IPS-NIHi7 (cell line): ENCODE measurements at regions not wholly inside any gene's neighbourhood (a gene's known extent, or its start where the extent isn't known, plus 50 kb on each side); places are given as distances from the start of the nearest gene placed in this dataset.
"Not testable (repeated sequence)": the region's sequence is repeated elsewhere in the genome, so short reads cannot be mapped to it uniquely, and the experiment has no call there.

ENCODE experiments used
- DNase-seq: peaks from one replicate; pipeline ENCODE4 v3.0.0; 2012; ENCODE audit warnings: mixed read lengths; ENCODE audit errors: extremely low spot score

DNA sequence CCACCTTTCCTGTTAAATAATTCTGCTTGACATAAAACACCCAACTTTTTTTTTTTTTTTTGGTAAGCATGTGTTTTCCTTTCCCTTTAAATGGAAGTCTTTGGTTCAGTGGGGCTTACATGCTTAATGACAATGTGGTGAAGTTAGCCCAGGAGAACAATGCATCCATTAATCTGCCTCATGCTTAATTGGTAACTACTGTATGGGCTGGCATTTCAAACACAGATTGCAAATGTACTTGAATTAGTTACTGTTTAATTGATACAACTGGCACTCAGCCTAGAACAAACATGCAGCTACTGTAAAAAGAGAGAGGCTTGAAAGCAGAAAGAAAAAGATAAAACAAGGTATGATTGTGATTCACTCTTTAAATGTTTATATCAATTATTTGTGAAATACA, 483.6 kb upstream of the NOX3 start:
- no peak for DNase-seq

DNA sequence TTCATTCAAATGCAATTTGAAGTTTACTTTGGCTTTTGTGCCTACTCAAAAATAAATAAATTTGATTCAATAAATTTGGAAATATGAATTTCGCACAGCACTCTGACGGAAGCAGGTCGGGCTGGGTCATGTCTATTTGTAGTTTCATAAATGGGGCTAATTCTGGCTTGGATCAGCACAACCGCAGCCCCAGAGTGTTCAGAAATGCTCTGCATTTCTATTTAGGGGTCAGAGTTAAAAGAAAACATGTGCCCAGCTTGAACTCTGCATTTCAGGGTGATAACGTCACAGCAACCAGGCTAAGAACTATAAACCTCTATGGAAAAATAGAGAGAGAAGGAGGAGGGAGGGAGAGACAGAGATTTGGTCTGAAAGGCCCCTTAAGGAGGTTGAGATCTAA, 480.9 kb upstream of the NOX3 start:
- no peak for DNase-seq

DNA sequence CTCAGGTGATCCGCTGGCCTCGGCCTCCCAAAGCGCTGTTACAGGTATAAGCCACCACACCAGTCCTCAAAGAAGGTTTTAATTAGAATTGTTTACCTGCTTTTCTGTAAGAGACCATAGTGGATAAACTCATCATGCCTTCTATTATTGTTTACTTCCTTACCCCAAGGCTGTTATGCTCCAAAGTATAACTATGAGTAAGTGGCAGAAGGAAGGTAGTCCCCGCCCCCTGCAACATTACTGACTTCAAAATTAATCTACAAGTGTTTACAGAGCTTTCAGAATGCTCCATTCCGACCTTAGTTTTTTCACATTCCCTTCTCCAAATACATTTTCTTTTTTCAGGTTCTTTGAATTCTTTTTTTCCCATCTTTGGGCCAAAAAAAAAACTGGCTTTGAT, 480.5 kb upstream of the NOX3 start:
- no peak for DNase-seq

DNA sequence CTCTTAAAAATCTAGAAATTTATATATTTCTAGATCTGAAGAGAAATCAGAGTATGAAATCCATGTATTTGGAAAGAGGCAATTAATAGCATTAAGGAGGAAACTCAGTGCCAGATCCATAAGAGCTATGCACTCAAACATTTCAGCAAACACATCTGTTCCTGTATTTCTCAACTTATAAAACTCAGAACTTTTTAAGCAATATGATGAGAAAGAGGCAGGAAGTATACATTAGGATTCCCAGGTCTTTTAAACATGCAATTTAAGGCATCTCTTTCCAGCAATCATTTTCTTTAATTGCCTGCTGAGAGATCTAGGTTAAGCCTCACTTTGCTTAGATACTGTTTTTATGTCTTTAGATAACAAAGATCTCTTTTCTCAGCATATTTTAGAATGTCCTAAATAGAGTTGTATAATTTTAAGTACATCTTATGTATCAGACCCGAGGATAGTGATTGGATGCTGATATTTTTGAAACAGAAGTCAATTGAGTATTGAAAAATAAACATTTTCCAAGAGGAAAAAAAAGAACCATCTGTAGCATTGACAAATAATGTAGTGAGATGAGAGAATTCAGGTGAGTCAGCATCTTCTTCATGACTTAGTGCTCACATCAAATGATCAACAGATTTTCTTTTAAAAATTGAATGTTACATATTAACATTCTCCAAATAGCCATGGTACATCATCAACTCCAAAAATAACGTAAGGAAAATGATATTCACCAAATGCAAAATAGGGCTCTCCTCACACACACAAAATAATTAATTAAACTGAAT, 461.4 kb upstream of the NOX3 start:
- DNase-seq = no peak

DNA sequence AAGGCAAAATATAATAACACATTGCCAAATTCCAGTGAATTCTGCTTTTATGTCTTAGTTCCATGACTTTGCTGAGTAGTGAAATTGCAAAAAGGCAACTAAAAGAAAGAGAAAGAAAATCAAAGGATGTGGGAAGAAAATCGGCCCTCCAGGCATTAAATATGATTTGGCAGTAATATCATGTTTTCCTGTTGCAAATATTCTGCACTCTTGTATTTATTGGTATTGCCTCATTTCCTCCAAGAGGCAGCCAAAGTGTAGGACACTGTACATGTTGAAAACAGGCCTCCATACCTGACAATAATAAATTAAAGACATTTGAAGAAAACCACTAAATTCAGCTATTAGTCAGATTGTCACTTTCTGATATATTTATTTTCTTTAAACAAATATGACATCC, 460.0 kb upstream of the NOX3 start:
- DNase-seq = no peak

DNA sequence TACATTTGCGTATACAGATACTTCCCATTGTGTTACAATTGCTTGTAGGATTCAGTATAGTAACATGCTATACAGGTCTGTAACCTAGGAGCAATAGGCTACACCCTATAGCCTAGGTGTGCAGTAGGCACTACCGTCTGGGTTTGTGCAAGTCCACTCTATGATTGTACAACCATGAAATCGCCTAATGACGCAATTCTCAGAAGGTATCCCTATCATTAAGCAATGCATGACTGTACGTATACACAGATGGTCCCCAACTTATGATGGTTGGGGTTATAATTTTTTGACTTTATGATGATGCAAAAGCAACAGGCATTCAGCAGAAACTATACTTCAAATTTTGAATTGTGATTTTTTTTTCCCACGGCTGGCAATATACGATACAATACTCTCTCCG, 458.2 kb upstream of the NOX3 start:
- no peak for DNase-seq

DNA sequence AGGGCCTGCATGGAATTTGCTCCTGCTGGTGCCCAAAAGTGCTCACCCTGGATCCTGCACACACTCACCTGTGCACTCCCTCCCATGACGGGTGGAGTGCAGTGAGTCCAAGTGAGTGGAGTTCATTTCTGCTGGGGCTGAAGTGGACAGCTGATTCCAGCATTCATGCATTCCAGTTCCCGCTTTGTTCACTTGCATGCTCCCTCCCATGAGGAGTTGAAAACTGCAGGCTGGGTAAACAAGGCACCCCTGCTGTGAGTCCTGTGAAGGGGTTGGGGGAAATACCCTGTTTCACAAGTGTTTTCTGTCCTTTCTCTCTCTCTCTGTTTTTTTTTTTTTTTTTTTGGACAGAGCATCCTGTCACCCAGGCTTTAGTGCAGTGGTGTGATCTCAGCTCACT, 454.1 kb upstream of the NOX3 start:
- DNase-seq = no peak

DNA sequence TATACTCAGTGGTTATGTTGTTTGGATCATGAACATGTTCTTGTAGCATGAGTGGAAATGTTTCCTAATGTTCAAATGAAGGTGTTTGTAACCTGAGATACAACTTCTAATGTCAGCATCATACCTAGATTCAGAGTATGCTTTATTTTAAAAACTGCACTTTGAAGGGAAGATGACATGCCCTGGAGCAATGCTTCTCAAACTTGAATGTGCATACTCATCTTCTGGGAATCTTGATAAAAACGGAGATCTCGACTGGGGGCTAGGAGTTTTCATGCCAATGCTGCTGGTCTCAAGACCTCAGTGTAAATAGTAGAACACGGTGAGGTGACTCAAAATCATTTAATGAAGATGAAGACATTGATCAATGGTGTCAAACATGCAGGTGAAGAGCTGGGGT, 440.0 kb upstream of the NOX3 start:
- no peak for DNase-seq

DNA sequence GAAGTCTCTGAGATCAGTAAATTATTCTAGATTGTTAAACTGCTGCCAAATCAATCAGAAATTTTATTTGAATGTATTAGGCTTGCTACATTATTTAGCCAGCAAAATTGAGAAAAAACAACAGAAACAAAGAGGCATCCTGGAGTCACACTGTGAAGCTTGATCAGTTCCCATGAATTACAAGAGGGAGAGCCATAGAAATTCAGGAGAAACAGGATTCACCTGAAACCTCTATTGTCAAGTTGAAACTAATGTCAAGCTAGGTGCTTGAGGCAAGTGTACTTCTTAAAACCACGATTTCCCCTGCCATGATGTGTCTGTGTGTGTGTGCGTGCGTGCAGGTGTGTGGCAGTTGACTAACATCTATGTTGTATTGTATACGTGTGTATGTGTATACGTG, 439.1 kb upstream of the NOX3 start:
- DNase-seq = peak; percentile 29

DNA sequence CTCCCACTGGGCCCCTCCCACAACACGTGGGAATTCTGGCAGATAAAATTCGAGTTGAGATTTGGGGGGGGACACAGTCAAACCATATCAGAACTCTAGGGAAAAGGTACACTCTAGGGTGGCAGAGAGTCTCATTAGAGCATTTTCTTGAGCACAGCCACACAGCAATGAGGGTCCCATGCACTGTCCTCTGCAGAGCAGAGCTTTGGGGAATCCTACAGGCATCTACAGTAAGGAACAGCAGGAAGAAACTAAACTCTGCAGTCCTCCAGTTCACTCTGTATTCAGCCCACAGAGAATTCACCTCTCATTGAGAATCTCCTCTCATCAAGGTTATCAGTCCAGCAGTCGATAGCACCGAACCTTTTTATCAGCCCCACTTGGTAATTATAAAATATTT, 438.6 kb upstream of the NOX3 start:
- DNase-seq = no peak

DNA sequence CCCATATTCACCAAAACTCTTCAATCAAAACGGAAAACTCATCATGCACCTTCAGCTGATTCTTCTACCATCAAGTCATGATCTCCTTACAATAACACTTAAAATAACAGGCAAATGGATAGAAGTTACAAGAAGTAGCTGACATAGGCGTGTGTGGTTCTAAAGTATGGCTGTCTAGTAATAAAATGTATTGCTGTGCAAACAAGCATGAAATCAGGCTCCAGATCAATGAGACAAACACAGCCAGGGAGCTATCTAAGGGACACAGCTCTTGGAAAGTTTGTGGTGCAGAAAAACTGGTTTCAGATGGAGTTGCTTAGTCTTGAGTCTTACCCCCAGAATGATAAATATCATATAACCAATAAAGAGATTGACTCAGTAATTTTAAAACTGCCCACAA, 434.8 kb upstream of the NOX3 start:
- DNase-seq = no peak

DNA sequence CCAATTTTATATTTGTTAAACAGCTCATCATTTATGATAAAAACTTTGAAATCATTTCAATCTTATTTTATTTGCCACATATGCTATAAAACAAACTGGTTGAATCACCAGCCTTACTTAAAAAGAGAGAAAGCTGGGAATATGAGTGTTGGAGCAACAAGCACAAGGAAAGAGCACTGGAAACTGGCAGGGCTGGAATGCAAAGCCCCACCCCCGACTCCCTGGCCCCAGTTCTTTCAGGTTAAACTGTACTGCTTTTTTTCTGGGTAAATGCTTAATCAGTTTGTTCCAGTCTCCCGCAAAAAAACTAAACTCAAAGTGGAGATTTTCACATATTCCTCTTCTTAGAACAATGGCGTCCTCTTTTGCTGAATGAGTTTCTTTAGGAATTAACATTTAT, 433.8 kb upstream of the NOX3 start:
- peak; percentile 30 for DNase-seq

DNA sequence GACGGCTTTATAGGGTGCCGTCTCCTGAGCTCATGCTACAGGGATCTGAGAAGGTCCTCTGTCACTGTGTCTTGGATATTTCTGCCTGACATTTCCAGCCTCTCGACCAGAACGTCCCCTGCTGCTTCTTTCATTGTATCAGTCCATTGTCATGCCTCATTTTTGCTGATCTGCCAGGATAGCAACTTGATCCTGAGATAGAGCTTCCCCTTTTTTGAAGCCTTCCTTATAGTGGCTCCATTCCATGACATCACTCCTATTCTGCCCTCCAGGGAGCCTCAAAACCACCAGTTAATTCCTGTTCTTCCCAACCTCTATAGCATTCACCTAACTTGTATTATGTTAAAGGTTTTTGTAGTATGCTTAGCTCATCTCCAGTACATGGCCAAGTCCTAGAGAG, 431.8 kb upstream of the NOX3 start:
- no peak for DNase-seq

DNA sequence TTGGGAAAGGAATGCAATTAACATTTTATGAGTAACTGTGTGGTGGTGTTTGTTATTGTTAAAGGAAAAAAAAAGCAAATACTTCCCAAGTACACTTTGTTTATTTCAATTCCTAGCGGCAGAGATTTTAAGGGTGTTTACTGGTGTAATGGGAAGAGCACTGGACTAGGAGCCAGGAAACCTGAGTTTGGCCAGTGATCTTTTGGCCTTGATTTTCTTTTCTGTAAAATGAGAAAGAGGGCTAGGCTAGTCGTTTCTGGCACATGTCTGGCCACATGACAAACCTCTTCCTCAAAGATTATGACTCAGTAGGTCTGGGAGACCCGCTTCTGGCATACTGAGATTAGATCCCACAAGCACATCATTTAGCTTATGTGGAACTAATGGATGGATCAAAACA, 428.1 kb upstream of the NOX3 start:
- DNase-seq = no peak

DNA sequence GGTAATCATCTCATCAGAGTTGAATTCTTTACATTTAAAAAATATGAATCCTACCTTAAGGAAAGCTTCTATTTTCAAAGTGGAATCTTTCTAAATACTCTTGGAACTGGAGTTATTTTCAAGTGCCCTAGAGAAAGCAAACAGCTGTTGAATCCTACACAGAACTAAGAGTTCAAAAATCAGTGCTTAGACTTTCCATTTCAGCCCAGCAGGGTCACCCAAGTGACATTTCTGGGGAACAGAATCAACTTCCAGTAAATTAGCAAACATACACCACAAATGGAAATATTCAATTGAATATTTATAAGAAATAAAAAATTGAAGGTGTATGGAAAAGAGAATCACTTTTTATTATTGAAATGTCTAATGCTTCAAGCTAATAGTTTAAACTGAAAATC, 427.7 kb upstream of the NOX3 start:
- no peak for DNase-seq

DNA sequence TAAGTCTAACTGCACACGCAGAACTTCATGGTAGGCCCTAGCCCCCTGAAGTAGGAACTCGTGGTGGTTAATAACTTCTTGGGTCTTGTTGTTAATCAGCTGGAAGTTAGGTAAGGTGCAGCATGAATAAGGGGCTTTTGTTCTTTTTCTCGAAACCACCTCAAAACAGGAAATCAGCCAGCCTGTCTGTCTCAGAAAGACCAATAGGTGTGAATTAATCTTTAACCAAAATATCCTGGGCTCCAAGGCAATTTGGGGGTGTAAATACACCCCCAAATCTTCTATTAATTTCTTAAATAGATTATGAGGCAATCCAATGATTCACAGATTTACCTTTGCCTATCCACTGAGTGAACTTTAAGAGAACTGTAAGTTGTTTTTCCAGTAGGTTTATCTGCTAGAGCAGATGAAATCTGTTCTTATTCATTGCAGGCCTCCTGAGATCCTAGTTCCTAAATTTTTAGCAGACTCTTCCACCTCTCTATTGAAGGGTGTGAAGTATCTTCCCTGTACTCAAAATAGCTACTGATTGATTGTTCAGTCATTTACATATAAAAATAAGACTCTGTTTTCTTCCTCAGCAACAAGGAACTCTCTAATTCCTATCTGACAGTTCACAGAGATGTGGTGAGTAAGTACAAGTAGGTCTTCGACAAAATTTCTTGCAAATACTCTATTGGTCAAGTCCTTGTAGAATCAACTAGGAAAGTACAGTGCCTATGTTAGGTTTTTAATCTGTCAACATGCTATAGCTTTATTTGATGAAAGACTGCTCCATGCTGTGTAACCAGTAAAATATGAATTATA, 427.1 kb upstream of the NOX3 start:
- no peak for DNase-seq

DNA sequence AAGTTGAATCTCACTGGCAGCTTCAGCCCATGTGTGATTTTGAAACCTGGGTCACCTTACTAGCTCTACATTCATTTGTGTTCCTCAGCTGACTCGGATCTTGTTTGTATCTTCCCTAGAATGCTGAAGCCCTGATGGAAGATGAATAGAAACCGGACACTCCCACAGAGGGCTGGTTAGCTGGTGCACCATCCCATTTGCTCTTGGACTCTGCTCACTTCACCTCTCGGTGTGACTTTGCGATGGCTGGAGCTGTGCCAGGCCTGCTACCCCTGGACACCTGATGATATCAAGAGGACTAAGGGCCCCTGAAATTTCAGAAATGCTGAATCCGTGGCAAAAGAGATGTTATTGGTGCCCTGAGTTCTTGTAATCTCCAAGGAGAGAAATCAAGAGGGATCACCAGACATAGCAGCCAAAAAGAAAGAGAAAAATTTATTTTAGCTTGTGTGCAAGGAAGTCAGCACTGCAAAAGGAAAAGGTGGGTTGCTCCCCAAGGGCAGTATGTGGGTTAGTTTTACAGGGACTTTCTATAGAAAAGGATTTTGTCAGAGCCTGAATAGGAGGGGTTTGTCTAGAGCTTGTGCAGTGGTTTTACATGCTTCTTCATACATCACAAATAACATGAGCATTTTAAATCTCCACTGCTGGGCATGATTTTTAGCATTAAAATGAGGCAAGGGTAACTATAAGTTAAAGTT, 426.3 kb upstream of the NOX3 start:
- DNase-seq = no peak

DNA sequence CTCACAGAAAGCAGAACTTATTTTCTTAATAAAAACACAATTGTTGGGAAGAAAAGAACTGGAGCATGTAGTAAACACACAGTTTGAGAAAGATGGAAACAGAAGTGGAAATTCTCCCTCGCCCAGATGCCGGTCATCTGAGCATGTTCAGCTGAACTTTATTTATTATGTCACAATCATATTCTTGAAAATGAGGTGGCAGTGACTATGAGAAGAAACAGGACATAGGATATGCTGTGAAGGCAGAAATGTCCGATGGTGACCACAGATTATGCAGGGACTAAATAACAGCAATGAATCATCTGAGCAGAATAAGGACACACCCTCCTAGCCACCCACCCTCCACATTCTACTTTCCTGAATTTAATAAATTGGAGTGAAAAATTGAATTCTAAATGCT, 425.3 kb upstream of the NOX3 start:
- no peak for DNase-seq

DNA sequence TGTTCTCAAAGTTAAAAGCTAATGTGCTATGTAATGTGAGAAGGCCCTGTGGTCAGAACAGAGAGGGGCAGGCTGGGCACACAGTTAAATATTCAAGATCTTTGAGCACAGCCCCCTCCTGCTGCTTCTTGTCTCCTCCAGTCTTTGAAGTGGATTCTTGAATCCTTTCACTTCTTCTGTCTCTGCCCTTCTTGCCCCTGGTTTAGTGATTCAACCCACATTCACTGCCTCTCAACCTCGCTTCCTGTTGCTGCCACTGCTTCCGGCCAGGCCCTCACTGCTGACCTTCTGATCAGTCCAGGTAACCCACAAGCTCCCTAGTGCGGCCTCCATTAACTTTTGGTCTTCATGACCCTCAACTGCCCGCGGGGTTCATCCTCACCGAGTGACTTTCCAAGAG, 417.3 kb upstream of the NOX3 start:
- peak; percentile 16 for DNase-seq

DNA sequence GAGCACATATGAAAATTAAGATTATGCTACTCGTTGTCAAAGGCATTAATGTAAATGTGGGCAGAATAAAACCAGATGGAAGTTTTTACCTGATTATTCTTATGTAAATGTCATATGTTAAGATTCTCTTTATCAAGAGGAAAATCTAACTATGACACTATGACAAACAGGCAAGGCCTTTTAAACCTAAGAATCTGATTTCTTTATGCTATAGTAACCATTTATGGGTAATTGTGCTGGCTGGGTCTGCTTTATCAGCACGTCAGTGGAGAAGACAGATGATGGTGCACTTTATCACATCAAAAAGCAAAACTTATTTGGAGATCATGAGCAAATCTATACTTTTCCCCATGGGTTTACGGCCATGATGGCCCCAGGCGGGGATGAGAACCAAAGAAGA, 412.0 kb upstream of the NOX3 start:
- no peak for DNase-seq

DNA sequence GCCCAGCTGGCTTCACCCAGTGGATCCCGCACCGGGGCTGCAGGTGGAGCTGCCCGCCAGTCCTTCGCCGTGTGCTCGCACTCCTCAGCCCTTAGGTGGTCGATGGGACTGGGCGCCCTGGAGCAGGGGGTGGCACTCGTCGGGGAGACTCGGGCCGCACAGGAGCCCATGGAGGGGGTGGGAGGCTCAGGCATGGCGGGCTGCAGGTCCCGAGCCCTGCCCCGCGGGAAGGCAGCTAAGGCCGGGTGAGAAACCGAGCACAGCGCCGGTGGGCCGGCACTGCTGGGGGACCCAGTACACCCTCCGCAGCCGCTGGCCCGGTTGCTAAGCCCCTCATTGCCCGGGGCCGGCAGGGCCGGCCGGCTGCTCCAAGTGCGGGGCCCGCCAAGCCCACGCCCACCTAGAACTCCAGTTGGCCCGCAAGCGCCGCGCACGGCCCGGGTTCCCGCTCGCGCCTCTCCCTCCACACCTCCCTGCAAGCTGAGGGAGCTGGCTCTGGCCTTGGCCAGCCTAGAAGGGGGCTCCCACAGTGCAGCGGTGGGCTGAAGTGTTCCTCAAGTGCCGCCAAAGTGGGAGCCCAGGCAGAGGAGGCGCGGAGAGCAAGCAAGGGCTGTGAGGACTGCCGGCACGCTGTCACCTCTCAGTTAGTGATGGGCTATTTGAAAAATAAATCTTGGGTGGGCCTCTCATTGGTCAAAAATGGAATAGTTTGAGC, 411.2 kb upstream of the NOX3 start:
- DNase-seq = not testable (repeated sequence)

DNA sequence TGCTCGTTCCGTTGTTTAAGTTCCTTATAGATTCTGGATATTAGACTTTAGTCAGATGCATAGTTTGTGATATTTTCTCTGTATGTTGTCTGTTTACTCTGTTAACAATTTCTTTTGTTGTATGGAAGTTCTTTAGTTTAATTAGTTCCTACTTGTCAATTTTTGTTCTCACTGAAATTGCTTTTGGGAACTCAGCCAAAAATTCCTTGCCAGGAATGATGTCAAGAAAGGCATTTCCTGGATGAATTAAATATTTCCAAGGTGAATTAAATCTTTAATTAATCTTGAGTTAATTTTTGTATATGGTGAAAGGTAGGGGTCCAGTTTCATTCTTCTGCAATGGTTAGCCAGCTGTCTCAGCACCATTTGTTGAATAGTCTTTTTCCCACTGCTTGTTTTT, 406.2 kb upstream of the NOX3 start:
- no peak for DNase-seq
